Activated CD8-positive, alpha-beta memory T cell treated with anti-CD3 and anti-CD28 coated beads, Interleukin-2, amount 10 ng/mL, durations not matched to agents 7 days and 5 days (primary cell): ENCODE measurements at regions not wholly inside any gene's neighbourhood (a gene's known extent, or its start where the extent isn't known, plus 50 kb on each side); places are given as distances from the start of the nearest gene placed in this dataset.
"Not testable (repeated sequence)": the region's sequence is repeated elsewhere in the genome, so short reads cannot be mapped to it uniquely, and the experiment has no call there.

ENCODE experiments used
- ATAC-seq: fragments of 150-1000 bp; cut with Tn5 transposase; one replicate; pipeline ENCODE4 v1.10.0; 2021; ENCODE audit warnings: moderate library complexity
- CTCF ChIA-PET: fragments of 350-600 bp; sonication (Branson Sonifier 250); formaldehyde crosslinking; loops from one replicate; lab custom pipeline; 2021; ENCODE audit warnings: antibody characterized with exemption; lab: Charles Lee
- DNase-seq: peaks from one replicate; pipeline ENCODE4 v3.0.0-alpha.2; 2020
- H3K27ac Mint-ChIP-seq: one replicate; pipeline ENCODE4 v1.8.0; 2021; ENCODE audit warnings: mild to moderate bottlenecking, mixed read lengths
- H3K27me3 Mint-ChIP-seq: one replicate; pipeline ENCODE4 v1.8.0; 2021; ENCODE audit warnings: mixed read lengths
- H3K36me3 Mint-ChIP-seq: one replicate; pipeline ENCODE4 v1.8.0; 2021; ENCODE audit warnings: mild to moderate bottlenecking, mixed read lengths
- H3K4me1 Mint-ChIP-seq: one replicate; pipeline ENCODE4 v1.8.0; 2021; ENCODE audit warnings: mixed read lengths
- H3K4me3 Mint-ChIP-seq: one replicate; pipeline ENCODE4 v1.8.0; 2021; ENCODE audit warnings: mild to moderate bottlenecking, moderate library complexity, mixed read lengths
- H3K9me3 Mint-ChIP-seq: one replicate; pipeline ENCODE4 v1.8.0; 2022; ENCODE audit warnings: low read depth, mixed read lengths

- Mint-ChIP-seq H3K27ac (no peak overlapping the region), H3K4me3 (no peak overlapping the region), H3K4me1 (no peaks in the 10 kb centered on the region), H3K36me3 (no peaks in the 10 kb centered on the region), H3K27me3 (peaks cover 2% of the 10 kb centered on the region), H3K9me3 (no peaks in the 10 kb centered on the region)
- ATAC-seq, result no peak
- DNase-seq, result no peak
- CTCF ChIA-PET, result interaction anchor here (1.0 to 5.6 kb wide), 11 partner anchors 18 to 632 kb away, joined by 3 to 57 read pairs (median 4); no protein-coding TSS in a partner anchor
Observed at GRCh38 chr21:17386498-17386897, 126.3 kb upstream of the CXADR start.

GRCh38 chr21:17387030-17387617 lies 125.7 kb upstream of the CXADR start:
- no peaks in the 10 kb centered on the region for H3K9me3 Mint-ChIP-seq
- no peak overlapping the region for H3K4me3 Mint-ChIP-seq
- no peaks in the 10 kb centered on the region for H3K4me1 Mint-ChIP-seq
- ATAC-seq (peak; percentile 39), DNase-seq (peak; percentile 45)
- H3K27ac Mint-ChIP-seq, result no peak overlapping the region
- peaks cover 2% of the 10 kb centered on the region for H3K27me3 Mint-ChIP-seq
- H3K36me3 Mint-ChIP-seq, result no peaks in the 10 kb centered on the region
- CTCF ChIA-PET, result interaction anchor here (1.0 to 5.6 kb wide), 11 partner anchors 18 to 631 kb away, joined by 3 to 57 read pairs (median 4); no protein-coding TSS in a partner anchor

- H3K36me3 Mint-ChIP-seq, result no peaks in the 10 kb centered on the region
- H3K9me3 Mint-ChIP-seq, result no peaks in the 10 kb centered on the region
- H3K4me1 Mint-ChIP-seq, result no peaks in the 10 kb centered on the region
- DNase-seq, result no peak
- ATAC-seq, result no peak
- no peak overlapping the region for H3K4me3 Mint-ChIP-seq
- CTCF ChIA-PET, result interaction anchor here (1.0 to 5.6 kb wide), 5 partner anchors 99 to 210 kb away, joined by 3 to 57 read pairs (median 5); no protein-coding TSS in a partner anchor
- H3K27me3 Mint-ChIP-seq, result peaks cover 2% of the 10 kb centered on the region
- H3K27ac Mint-ChIP-seq, result no peak overlapping the region
Observed at GRCh38 chr21:17388226-17388625, 124.6 kb upstream of the CXADR start.

GRCh38 chr21:17389311-17389710 lies 123.5 kb upstream of the CXADR start:
- H3K36me3 Mint-ChIP-seq, result no peaks in the 10 kb centered on the region
- no peaks in the 10 kb centered on the region for H3K9me3 Mint-ChIP-seq
- ATAC-seq (no peak), DNase-seq (no peak)
- H3K4me3 Mint-ChIP-seq, result no peak overlapping the region
- CTCF ChIA-PET, result interaction anchor here (1.3 to 5.6 kb wide), 2 partner anchors 114 to 195 kb away, joined by 3 to 57 read pairs; no protein-coding TSS in a partner anchor
- peaks cover 2% of the 10 kb centered on the region for H3K27me3 Mint-ChIP-seq
- H3K27ac Mint-ChIP-seq, result no peak overlapping the region
- no peaks in the 10 kb centered on the region for H3K4me1 Mint-ChIP-seq

GRCh38 chr21:17390569-17390968 lies 122.3 kb upstream of the CXADR start:
- ATAC-seq, result no peak
- no peak for DNase-seq
- Mint-ChIP-seq H3K27me3 (peaks cover 2% of the 10 kb centered on the region), H3K4me3 (no peak overlapping the region), H3K9me3 (no peaks in the 10 kb centered on the region), H3K4me1 (no peaks in the 10 kb centered on the region), H3K27ac (no peak overlapping the region), H3K36me3 (no peaks in the 10 kb centered on the region)
- CTCF ChIA-PET, result interaction anchor here (5.6 kb wide), 1 partner anchor 194 kb away, joined by 57 read pairs; no protein-coding TSS in a partner anchor

GRCh38 chr21:17391811-17392340 lies 121.0 kb upstream of the CXADR start:
- Mint-ChIP-seq H3K9me3 (no peaks in the 10 kb centered on the region), H3K27me3 (peaks cover 3% of the 10 kb centered on the region), H3K27ac (no peak overlapping the region), H3K4me1 (no peaks in the 10 kb centered on the region), H3K36me3 (no peaks in the 10 kb centered on the region), H3K4me3 (no peak overlapping the region)
- ATAC-seq, result no peak
- DNase-seq, result no peak
- CTCF ChIA-PET, result no interaction called here

- Mint-ChIP-seq H3K4me1 (no peaks in the 10 kb centered on the region), H3K9me3 (no peaks in the 10 kb centered on the region), H3K4me3 (no peak overlapping the region), H3K36me3 (no peaks in the 10 kb centered on the region), H3K27me3 (peaks cover 3% of the 10 kb centered on the region), H3K27ac (no peak overlapping the region)
- CTCF ChIA-PET, result interaction anchor here (1.1 kb wide), 1 partner anchor 38 kb away, joined by 3 read pairs; no protein-coding TSS in a partner anchor
- DNase-seq (no peak), ATAC-seq (no peak)
Observed at GRCh38 chr21:17393413-17393812, 119.4 kb upstream of the CXADR start.

- CTCF ChIA-PET, result no interaction called here
- no peak overlapping the region for H3K4me3 Mint-ChIP-seq
- DNase-seq (no peak), ATAC-seq (no peak)
- H3K27ac Mint-ChIP-seq, result no peak overlapping the region
- H3K4me1 Mint-ChIP-seq, result no peaks in the 10 kb centered on the region
- H3K36me3 Mint-ChIP-seq, result no peaks in the 10 kb centered on the region
- H3K27me3 Mint-ChIP-seq, result peaks cover 3% of the 10 kb centered on the region
- no peaks in the 10 kb centered on the region for H3K9me3 Mint-ChIP-seq
Observed at GRCh38 chr21:17396948-17397347, 115.9 kb upstream of the CXADR start.

- CTCF ChIA-PET, result no interaction called here
- DNase-seq (no peak), ATAC-seq (no peak)
- H3K27ac Mint-ChIP-seq, result no peak overlapping the region
- no peak overlapping the region for H3K4me3 Mint-ChIP-seq
- H3K27me3 Mint-ChIP-seq, result peaks cover 3% of the 10 kb centered on the region
- H3K9me3 Mint-ChIP-seq, result no peaks in the 10 kb centered on the region
- no peaks in the 10 kb centered on the region for H3K4me1 Mint-ChIP-seq
- H3K36me3 Mint-ChIP-seq, result no peaks in the 10 kb centered on the region
Observed at GRCh38 chr21:17397703-17398102, 115.1 kb upstream of the CXADR start.

GRCh38 chr21:17398954-17399353 lies 113.9 kb upstream of the CXADR start:
- H3K27ac Mint-ChIP-seq, ATAC-seq, H3K4me1 Mint-ChIP-seq, H3K4me3 Mint-ChIP-seq, DNase-seq, CTCF ChIA-PET, H3K36me3 Mint-ChIP-seq, H3K27me3 Mint-ChIP-seq, H3K9me3 Mint-ChIP-seq: not testable (repeated sequence)

- no peak overlapping the region for H3K4me3 Mint-ChIP-seq
- ATAC-seq, result no peak
- H3K9me3 Mint-ChIP-seq, result no peaks in the 10 kb centered on the region
- no peaks in the 10 kb centered on the region for H3K4me1 Mint-ChIP-seq
- peaks cover under 1% of the 10 kb centered on the region for H3K27me3 Mint-ChIP-seq
- no peak for DNase-seq
- no peak overlapping the region for H3K27ac Mint-ChIP-seq
- CTCF ChIA-PET, result no interaction called here
- H3K36me3 Mint-ChIP-seq, result no peaks in the 10 kb centered on the region
Observed at GRCh38 chr21:17402937-17403336, 109.9 kb upstream of the CXADR start.

- CTCF ChIA-PET, result no interaction called here
- Mint-ChIP-seq H3K27ac (no peak overlapping the region), H3K27me3 (peaks cover 2% of the 10 kb centered on the region), H3K4me1 (no peaks in the 10 kb centered on the region), H3K9me3 (no peaks in the 10 kb centered on the region), H3K4me3 (no peak overlapping the region), H3K36me3 (no peaks in the 10 kb centered on the region)
- no peak for DNase-seq
- ATAC-seq, result no peak
Observed at GRCh38 chr21:17406202-17406601, 106.6 kb upstream of the CXADR start.

GRCh38 chr21:17414766-17415165 lies 98.1 kb upstream of the CXADR start:
- Mint-ChIP-seq H3K36me3 (no peaks in the 10 kb centered on the region), H3K4me1 (no peaks in the 10 kb centered on the region), H3K27me3 (peaks cover 2% of the 10 kb centered on the region), H3K4me3 (no peak overlapping the region), H3K27ac (no peak overlapping the region), H3K9me3 (no peaks in the 10 kb centered on the region)
- ATAC-seq (no peak), DNase-seq (no peak)
- CTCF ChIA-PET, result no interaction called here

- no peak for ATAC-seq
- Mint-ChIP-seq H3K27ac (no peak overlapping the region), H3K27me3 (peaks cover 2% of the 10 kb centered on the region), H3K9me3 (no peaks in the 10 kb centered on the region), H3K4me3 (no peak overlapping the region), H3K4me1 (no peaks in the 10 kb centered on the region), H3K36me3 (no peaks in the 10 kb centered on the region)
- CTCF ChIA-PET, result no interaction called here
- no peak for DNase-seq
Observed at GRCh38 chr21:17416139-17416538, 96.7 kb upstream of the CXADR start.
